NCI-H82 (cell line): ENCODE measurements at regions not wholly inside any gene's neighbourhood (a gene's known extent, or its start where the extent isn't known, plus 50 kb on each side); places are given as distances from the start of the nearest gene placed in this dataset.

Experiments
- DNase-seq: peaks from one replicate; lab custom pipeline; 2025; lab: John Stamatoyannopoulos, UW

DNA sequence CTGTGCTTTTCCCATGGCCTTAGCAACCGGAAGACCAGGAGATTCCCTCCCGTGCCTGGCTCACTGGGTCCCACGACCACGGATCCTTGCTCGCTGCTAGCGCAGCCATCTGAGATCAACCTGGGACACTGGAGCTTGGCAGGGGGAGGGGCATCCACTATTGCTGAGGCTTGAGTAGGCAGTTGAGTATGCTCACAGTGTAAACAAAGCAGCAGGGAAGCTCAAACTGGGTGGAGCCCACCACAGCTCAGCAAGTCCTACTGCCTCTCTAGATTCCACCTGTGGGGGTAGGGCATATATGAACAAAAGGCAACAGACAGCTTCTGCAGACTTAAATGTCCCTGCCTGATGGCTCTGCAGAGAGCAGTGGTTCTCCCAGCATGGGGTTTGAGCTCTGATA, 697.0 kb downstream of the SORCS1 start:
- DNase-seq: no peak

DNA sequence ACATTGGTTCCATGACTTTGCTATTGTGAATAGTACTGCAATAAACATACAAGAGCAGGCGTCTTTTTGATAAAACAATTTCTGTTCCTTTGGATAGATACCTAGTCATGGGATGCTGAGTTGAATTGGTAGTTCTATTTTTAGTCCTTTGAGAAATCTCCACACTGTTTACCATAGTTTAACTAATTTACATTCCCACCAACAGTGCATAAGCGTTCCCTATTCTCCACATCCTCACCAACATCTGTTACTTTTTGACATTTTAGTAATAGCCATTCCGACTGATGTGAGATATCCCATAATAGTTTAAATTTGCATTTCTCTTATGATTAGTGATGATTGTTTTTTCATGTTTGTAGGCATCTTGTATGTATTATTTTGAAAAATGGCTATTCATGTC, 707.0 kb downstream of the SORCS1 start:
- no peak for DNase-seq

DNA sequence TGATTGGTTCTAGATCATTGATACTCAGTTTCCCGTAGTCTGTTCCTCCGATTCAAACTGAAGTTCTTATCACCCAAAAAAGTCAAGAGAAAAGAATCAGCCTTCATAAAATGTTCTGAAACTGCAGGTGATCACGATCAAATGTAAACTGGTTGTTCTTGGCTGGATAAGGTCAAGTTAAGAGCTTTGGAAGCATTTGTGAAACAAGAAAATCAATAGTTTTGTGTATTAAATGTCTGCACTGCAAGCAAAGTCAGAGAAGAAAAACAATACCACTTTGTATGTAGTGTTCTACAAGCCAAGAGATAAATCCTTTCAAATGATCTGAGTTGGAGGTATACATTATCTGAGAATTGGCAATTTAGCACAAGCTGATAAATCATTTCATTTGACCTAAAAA, 710.3 kb downstream of the SORCS1 start:
- no peak for DNase-seq

DNA sequence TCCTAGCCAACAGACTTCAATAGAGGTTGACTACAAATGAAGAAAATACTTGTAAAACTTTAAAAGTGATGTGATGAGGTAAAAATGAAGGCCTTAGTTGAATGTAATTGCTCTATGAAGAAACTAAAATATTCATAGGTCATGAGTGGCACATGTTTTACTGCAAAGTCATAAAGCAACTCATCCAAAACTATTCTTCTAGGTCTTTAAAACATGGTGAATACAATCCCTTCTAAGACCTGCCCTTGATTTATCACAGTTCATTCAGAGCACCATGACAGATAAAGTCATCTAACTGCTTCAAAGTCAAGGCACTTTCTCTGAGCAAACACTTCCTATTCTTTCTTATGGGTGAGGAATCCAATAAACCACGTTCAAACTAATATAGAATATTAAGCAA, 713.5 kb downstream of the SORCS1 start:
- DNase-seq: no peak

DNA sequence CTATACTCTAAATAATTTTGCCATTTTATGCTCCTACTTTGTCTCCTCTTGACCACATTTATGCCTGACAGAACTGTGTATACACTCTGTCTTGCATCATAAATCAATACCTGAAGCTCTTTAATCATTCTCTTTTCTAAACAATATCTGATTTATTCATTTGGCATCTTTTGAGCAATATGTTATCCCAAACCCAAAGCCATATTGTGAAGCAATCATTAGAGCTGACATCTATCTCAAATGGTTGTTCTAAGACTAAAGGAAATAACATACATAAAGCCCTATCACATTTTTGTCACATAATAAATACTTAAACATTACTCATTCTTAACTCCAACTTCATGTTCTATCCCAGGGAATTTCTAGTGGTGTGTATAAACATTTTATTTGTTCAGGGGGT, 717.6 kb downstream of the SORCS1 start:
- no peak for DNase-seq

DNA sequence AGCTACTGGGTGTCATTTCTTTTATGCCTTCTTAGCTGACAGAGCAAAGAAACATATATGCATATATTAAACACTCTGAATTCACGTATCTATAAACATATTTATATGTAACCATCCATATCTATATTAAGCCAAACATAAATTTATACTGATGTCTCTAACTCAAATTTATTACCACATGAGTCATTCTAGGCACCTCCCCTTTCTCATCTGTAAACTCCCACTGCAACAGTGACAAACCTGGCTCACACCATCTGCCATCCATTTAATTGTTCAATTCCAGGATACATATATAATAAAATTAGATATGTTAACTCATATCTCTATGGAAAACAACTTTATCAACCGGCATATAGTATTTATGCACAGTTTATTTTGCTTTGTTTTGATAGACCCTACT, 722.3 kb downstream of the SORCS1 start:
- no peak for DNase-seq

DNA sequence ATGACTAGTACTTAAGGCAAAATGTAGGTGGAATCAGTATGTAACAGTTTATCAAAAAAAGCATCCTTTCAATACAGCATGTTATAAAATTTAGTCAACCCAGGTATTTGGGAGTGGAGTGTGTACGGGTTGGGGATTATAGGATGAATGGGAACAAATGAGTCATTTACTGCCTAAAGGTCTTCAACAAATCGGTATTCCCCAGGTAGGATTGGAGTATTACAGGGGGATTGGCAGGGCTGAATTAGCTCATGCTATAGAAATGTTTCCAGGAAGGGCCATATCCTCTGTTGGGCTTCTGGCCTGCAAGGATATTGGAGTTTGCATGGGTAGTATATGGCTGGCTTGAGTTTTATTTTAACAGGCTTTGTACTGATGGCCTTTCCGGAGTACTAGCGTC, 723.7 kb downstream of the SORCS1 start:
- no peak for DNase-seq

DNA sequence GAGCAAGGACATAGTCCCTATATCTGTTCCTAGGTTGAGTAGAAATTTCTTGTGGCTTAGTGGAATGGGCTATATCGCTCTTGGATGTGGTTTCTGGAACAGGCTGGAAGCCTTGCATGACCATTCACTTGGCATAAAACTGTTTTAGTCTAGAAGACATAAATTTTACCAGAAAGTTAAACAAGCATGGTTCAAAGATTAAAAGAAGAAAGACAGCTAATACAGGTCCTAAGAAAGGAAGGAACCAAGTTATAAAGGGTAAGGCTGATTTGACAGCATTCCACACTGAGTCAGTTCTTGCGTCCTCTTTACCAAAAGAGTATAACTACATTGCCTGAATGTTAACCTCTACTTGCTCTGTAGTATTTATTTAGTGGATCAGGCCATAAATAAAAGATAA, 724.2 kb downstream of the SORCS1 start:
- DNase-seq: no peak

DNA sequence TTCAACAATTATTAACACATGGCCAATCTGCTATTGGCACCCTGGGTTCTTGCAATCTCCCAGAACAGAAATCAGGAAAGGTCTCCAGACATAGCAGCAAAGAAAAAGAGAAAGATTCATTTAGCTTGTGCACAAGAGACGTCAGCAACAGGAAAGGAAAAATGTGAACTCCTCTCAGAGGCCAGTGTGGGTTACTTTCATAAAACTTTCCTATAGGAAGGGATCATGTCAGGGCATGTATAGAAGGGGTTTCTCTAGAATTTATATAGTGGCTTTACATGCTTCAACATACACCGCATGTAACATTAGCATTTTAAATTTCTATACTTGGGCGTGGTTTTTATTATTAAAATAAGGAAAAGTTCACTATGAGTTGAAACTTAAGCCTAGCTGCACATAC, 725.1 kb downstream of the SORCS1 start:
- no peak for DNase-seq

DNA sequence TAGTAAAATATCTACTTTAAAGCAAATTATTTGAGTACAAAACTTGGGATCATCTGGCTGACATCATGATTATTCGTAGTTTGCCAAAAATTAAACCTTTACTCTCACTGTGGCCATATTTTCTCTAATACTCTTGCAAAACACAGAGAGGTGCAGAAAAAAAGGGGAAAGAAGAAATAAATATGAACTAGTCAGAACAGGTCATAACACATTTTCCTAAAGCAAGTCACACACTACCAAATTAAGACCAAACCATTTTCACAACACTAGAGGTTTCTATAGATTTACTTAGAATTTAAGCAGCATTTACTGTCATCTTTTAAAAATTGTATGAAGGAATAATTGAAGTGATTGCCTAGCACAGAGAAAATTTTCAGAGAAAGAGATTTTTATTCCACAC, 726.1 kb downstream of the SORCS1 start:
- DNase-seq: no peak

DNA sequence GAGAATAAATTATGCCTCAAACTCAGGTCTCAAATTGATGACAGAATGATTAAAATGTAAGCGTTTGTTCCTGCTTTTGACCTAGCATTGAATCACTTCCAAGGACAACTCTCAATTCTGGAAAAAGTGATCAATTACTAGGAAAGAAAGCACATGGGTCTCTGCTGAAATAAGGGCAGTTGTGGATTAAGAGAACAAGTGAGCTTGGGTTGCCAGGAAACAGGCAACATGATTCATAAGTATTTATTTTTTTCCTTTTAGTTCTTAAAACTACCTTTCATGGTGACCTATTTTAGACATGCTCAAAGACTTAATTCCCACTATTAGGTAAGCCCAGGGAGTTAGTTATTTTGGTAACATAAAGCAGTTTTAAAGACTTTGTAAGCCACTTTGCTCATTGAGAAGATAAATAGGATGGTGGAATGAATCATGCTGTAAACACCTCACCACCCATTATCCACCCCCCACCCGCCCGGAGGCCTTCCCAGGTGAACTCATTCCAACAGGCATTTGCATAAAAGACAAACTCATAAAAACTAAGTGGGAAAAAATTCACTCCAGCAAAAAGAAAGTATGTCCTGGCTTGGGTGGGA, 728.3 kb downstream of the SORCS1 start:
- no peak for DNase-seq

DNA sequence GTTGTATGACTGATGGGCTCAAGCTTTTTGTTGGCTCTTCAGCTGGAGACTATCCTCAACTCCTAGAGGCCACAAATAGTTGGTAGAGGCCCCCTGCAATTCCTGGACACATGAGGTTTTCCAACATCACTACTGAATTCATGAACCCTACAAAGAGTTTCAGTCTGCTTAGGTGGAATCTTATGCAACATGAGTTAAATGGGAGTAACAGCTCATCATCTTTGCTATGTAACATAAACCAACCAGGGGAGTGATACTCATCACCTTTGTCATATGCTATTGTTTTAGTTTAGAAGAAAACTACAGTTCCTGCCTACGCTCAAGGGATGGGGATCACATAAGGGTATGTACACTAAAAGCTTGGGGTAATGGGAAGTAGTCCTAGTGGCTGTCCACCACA, 729.4 kb downstream of the SORCS1 start:
- no peak for DNase-seq

DNA sequence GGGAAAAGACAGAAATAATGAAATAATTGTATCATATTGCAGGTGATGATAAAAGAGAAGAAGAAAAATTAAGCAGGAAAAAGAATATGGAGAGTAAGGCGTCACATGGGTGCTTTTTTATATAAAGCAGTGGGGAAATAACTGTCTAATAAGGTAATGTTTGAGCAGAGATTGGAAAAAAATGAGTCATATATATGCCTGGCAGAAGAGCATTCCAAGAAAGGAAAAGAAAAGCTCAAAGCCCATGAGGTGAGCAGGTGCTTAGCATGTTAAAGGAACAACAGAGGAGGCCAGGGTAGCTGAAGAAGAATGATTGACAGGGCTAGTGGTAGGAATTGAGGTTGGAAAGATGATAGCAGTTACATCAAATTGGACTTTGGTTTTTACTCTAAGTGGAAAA, 739.5 kb downstream of the SORCS1 start:
- DNase-seq: no peak

DNA sequence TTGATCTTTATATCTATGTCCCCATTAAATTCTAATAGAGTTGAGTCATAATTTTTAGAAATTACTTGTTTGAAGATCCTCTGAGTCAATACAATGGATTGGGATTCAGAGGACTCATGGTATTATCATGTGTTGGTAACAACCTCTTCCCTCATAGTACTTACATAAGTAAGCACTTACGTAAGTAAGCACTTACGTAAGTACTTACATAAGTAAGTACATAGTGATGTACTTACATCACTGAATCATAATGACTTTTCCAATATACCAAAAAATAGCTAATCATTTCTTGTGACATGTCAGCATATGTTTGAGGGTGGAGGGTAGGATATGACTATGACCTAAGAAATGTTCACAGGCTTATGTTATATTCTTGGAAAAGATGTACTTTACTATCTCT, 740.5 kb downstream of the SORCS1 start:
- no peak for DNase-seq

DNA sequence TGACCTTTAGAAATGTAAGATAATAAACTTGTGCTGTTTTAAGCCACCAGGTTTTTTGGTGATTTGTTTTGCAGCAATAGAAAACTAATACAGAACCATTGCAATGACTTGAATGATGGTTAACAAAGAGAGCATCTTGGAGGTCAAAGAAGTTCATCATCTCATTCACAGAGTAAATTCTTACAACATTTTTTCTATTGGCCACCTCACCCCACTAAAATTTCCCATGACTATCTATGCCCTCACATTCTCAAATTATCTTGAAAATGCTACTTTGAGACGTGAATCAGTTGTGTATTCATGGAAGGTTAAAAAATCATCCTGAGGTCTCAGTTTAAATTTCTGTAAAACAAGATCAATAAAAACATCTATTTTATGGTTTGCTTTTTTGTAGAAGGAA, 754.2 kb downstream of the SORCS1 start:
- no peak for DNase-seq

DNA sequence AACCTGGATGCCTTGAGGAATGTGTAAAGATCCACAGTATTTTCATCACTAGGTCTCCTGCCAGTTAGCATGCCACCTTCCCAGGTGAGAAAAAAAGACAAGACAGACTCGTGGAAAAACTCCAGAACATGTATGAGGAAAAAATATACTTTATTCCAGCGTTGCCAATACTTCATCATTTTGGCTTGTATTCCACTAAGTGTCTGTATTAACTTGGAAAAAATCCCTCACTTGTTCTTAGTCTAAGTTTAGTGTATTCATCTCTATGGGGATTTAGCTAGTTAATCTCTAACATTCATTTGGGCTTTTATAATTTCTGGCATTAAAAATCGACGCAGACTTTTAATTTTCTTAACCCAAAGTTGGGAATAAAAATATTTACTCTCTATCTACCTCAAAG, 759.4 kb downstream of the SORCS1 start:
- DNase-seq: no peak

DNA sequence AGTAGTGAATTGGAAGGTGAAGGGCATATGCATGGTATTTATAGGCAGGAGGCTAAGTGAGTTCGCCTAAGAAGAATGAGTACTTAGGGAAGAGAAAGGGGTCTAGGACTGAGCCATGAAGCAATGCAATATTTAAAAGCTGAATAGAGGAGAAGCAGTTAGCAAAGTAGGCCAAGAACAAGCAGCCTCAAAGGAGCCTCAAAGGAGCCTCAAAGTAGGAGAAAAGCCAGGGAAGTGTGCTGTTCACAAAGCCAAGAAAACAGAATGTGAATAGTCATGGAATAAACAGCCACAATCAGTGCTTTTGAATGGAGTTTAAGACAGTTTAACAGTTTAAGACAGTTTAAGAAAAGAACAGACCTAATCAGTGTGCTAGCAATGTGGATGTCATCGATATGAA, 762.0 kb downstream of the SORCS1 start:
- no peak for DNase-seq

DNA sequence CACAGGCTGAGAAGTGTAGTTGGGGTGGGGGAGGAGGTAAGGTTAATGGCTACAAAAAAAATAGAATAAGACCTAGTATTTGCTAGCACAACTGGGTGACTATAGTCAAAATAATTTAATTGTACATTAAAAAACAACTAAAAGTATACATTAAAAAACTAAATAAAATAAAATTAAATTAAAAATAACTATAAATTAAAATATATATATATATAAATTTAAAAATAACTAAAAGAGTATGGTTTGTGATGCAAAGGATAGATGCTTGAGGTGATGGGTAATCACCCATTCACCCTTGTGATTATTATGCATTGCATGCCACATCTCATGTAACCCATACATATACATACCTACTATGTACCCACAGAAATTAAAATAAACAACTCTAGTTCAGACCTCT, 762.5 kb downstream of the SORCS1 start:
- DNase-seq: no peak

DNA sequence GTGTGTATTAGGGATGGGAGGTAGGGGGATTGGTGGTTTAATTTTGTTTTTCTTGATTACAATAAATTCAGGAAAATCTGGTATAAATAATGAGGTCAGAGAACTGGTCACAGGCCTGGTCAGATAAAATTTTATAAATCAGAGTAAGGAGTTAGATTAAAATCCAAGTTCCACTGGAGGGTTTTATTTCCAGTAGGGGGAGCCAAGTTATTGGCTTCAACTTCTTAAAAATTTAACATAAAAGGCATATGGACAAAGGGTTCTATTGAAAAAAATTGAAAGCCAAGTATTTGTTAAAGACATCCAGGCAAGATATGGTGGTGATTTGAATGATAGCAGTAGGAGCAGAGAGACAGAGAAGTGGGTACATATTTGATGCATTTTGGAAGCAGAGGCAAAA, 763.3 kb downstream of the SORCS1 start:
- no peak for DNase-seq

DNA sequence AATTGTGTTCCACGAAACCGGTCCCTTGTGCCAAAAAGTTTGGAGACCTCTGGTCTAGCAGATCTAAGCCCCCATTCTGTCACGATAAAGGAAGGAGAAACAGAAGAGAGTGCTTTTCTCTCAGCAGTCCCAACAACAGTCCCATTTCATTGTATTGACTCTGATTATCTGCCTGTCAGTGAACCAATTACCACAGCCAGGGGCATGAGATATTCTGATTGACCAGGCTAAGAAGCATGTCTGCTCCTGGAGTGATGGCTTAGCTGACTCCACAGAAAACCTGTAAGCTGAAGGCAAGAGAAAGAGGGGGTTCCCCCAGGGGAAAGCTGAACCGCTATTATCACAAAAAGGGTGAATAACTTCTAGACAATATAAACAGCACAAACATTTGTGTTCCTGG, 765.4 kb downstream of the SORCS1 start:
- no peak for DNase-seq

DNA sequence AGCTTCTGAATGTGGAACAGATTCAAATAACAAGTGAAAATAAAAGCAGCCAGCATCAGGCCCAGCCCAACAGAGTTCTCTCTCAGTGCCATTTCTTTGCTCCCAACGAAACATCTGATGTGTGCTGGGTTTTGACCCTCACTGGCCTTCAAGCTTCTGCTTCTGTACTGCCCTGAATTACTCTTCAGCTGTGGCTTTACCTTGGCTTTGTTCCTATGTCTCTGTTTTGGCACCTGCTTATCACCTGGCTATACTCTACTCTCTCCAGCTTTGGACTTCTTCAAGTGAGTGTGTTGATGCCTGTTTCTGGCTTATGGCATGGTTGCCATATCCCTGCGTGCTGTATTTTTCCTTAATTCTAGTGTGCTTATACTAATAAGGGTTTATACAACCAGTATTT, 768.3 kb downstream of the SORCS1 start:
- no peak for DNase-seq

DNA sequence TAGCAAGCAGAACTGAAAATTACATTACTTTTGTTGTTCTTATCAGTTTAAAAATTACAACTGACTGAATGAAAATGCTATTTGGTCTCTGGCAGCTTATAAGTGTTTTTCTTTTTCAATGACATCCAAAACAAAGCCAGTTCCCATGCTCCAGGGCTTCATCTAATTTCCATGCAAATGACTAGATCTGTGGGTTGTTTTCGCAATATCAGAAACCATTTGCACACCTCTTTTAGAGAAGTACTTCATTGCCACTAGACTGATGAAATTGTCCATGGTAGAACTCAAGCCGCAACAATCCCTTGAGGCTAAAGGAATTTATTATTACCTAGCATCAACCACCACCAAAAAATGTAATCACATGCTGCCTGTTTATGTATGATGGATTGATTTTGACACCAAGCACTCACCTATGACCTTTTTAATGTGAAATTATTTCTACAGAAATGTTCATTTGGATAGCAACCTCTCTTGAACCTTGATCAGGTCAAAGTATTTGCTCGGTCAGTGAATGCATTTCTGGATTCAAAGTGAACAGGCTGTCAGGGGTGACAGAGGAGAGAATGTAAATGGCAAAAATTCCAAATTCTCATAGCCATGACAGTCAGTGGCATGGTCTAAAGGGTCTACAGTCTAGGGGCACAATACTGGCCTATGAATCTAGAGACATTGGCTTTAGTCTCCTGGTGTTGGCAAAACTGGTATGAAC, 769.3 kb downstream of the SORCS1 start:
- DNase-seq: no peak

DNA sequence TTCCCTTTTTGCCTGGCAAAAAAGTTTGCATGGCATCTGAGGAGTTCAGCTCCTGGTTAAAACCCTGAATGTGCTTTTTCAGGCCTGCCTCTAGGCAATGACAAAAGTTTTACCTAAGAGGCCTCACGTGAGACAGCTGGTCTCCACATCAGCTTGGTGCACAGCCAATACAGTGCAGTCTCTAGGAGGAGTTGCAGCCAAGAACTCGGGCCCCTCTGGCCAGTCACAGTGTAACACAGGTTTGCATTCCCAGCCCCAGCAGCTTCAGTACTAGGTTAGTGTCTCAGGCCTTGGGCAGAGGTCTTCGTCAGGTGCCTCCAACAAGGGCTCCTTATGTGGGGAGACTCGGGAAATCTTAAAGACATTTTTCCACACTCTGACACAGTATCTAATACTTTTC, 771.7 kb downstream of the SORCS1 start:
- DNase-seq: no peak

DNA sequence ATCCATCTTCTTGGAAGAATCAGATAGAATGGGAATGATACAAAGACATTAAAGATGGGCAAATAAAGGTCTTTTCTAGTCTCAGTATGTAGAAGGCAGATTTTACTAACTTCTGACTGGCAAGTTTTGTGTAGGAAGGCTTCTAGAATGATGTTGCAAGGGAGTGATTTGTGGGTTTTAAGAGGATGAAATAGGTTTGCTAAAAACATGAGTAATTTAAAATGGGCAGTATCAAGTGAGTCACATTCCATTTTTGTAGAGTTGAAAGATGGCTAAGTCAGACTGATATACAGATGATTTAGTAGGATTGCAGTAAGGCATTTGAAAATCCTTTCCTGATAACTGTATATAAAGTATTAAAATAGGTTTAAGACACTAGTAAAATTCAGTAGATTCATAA, 777.4 kb downstream of the SORCS1 start:
- DNase-seq: no peak
